IMR-90 (cell line): ENCODE measurements at regions not wholly inside any gene's neighbourhood (a gene's known extent, or its start where the extent isn't known, plus 50 kb on each side); places are given as distances from the start of the nearest gene placed in this dataset.
"Not testable (repeated sequence)": the region's sequence is repeated elsewhere in the genome, so short reads cannot be mapped to it uniquely, and the experiment has no call there.

Source experiments
- CEBPB ChIP-seq: IDR thresholded peaks from 2 replicates; pipeline ENCODE4 v1.6.1; 2012; ENCODE audit warnings: low read depth, low read length, improper control_type of control experiment
- CTCF ChIP-seq: conservative IDR thresholded peaks from 2 replicates; pipeline ENCODE4 v1.5.1; 2012; ENCODE audit warnings: mild to moderate bottlenecking, low read depth, low read length, improper control_type of control experiment
- ELK1 ChIP-seq: fragments of 150-350 bp; IDR thresholded peaks from 2 replicates; pipeline ENCODE4 v1.6.1; 2016; ENCODE audit warnings: low read depth, mild to moderate bottlenecking, low read length, moderate library complexity, borderline replicate concordance
- MXI1 ChIP-seq: IDR thresholded peaks from 2 replicates; pipeline ENCODE4 v1.6.1; 2012; ENCODE audit warnings: low read depth, mild to moderate bottlenecking, low read length, moderate library complexity, borderline replicate concordance
- POLR2A ChIP-seq: IDR thresholded peaks from 2 replicates; pipeline ENCODE4 v1.6.1; 2012; ENCODE audit warnings: mild to moderate bottlenecking, low read depth, low read length
- RAD21 ChIP-seq: IDR thresholded peaks from 2 replicates; pipeline ENCODE4 v1.6.1; 2012; ENCODE audit warnings: low read length, improper control_type of control experiment
- SMC3 ChIP-seq: fragments of 150-350 bp; IDR thresholded peaks from 2 replicates; pipeline ENCODE4 v1.6.1; 2016; ENCODE audit warnings: low read depth, mild to moderate bottlenecking, antibody characterized with exemption, low read length, moderate library complexity
- USF2 ChIP-seq: fragments of 150-350 bp; IDR thresholded peaks from 2 replicates; pipeline ENCODE4 v1.6.1; 2017; ENCODE audit warnings: mild to moderate bottlenecking, antibody characterized with exemption, low read length, low read depth

- TF ChIP-seq CTCF, POLR2A, SMC3, CEBPB, USF2, ELK1, RAD21, MXI1: not testable (repeated sequence)
Observed at GRCh38 chr5:8731110-8731509, 814.8 kb downstream of the SEMA5A start.
